HL-60 (cell line): ENCODE measurements at regions not wholly inside any gene's neighbourhood (a gene's known extent, or its start where the extent isn't known, plus 50 kb on each side); places are given as distances from the start of the nearest gene placed in this dataset.

Experiments
- DNase-seq, 2 experiments: peaks; one replicate each; pipeline ENCODE4 v3.0.0-alpha.2; 2010 to 2020; ENCODE audit warnings: low read depth in 1 of 2, low spot score in 1 of 2
- H3K27ac ChIP-seq: fragments of 250-450 bp; sonication (Bioruptor Pico); replicated peaks from 2 replicates; pipeline ENCODE4 v1.5.1; 2020; ENCODE audit warnings: mild to moderate bottlenecking, moderate library complexity
- H3K27me3 ChIP-seq: fragments of 250-450 bp; sonication (Bioruptor Pico); 2 replicates; pipeline ENCODE4 v1.5.1; 2021; ENCODE audit warnings: mild to moderate bottlenecking, moderate library complexity; ENCODE audit not compliant: insufficient read depth, poor library complexity, severe bottlenecking
- H3K4me3 ChIP-seq: replicated peaks from 2 replicates; pipeline ENCODE4 v1.5.1; 2011; ENCODE audit warnings: mild to moderate bottlenecking, control low read depth, low read length; ENCODE audit not compliant: insufficient read depth
- CTCF ChIP-seq: IDR thresholded peaks from one replicate; pipeline ENCODE4 v1.5.1; 2011; ENCODE audit warnings: low read length, control low read depth, inconsistent platforms; ENCODE audit not compliant: insufficient read depth
- GABPA ChIP-seq: IDR thresholded peaks from 2 replicates; pipeline ENCODE4 v1.6.1; 2012; ENCODE audit warnings: low read depth
- POLR2AphosphoS5 ChIP-seq: IDR thresholded peaks from 2 replicates; pipeline ENCODE4 v1.6.1; 2012; ENCODE audit warnings: low read depth
- REST ChIP-seq: IDR thresholded peaks from 2 replicates; pipeline ENCODE4 v1.6.1; 2012; ENCODE audit warnings: low read depth; ENCODE audit not compliant: insufficient replicate concordance
- SPI1 ChIP-seq: IDR thresholded peaks from 2 replicates; pipeline ENCODE4 v1.6.1; 2012; ENCODE audit warnings: low read depth, mild to moderate bottlenecking, borderline replicate concordance

- Histone ChIP-seq H3K27me3 (no peaks in the 10 kb centered on the region), H3K27ac (no peak overlapping the region), H3K4me3 (no peak overlapping the region)
- DNase-seq = no peak
- TF ChIP-seq POLR2AphosphoS5 (no peak), GABPA (no peak), REST (no peak), CTCF (no peak), SPI1 (no peak)
Measured at GRCh38 chr2:16184945-16185660, 244.8 kb downstream of the MYCN start.

GRCh38 chr2:16184341-16184890 lies 244.1 kb downstream of the MYCN start:
- H3K4me3 ChIP-seq = no peak overlapping the region
- H3K27me3 ChIP-seq = no peaks in the 10 kb centered on the region
- DNase-seq = no peak
- H3K27ac ChIP-seq = no peak overlapping the region
- no peak for TF ChIP-seq SPI1
- TF ChIP-seq REST = no peak
- TF ChIP-seq CTCF = no peak
- TF ChIP-seq GABPA = no peak
- TF ChIP-seq POLR2AphosphoS5 = no peak

- no peak for DNase-seq
- no peak overlapping the region for H3K4me3 ChIP-seq
- H3K27me3 ChIP-seq = no peaks in the 10 kb centered on the region
- no peak for TF ChIP-seq CTCF
- no peak for TF ChIP-seq REST
- TF ChIP-seq SPI1 = no peak
- TF ChIP-seq GABPA = no peak
- TF ChIP-seq POLR2AphosphoS5 = no peak
- no peak overlapping the region for H3K27ac ChIP-seq
Measured at GRCh38 chr2:16183345-16183744, 243.0 kb downstream of the MYCN start.
